ENCODE measurements at regions not wholly inside any gene's neighbourhood (a gene's known extent, or its start where the extent isn't known, plus 50 kb on each side); places are given as distances from the start of the nearest gene placed in this dataset.

DNA sequence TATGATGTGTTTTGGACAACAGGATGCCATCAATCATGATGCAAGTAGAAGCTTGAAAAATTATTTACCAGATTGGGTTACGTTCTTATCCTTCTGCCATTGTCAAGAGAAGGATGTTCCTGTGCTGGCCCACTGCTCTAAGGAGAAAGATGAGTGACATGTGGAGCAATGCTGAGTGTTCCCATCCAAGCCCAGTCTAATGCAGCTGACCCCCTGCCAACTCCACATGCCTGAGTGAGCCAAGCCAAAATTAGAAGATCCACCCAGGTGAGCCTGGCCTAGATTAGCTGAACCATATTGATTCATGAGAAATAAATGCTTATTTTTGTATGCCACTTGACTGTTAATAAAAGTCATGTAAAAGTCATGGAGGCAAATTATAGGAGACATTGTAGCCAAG, 446.5 kb downstream of the CNTN3 start:
- no peak for TF ChIP-seq CTCF (IDR thresholded peaks at IDR 0.05)
- TF ChIP-seq POLR2A (IDR thresholded peaks at IDR 0.05), result no peak

Measured in tibial nerve (tissue), 3 donors.